ENCODE measurements at regions not wholly inside any gene's neighbourhood (a gene's known extent, or its start where the extent isn't known, plus 50 kb on each side); places are given as distances from the start of the nearest gene placed in this dataset.

GRCh38 chr1:244965185-244966030 is 101.1 kb upstream of the HNRNPU start:
- DNase-seq, result peak in 1 of 2 donors; percentile 51
- H3K27me3 ChIP-seq (ENCODE audit: control insufficient read depth, insufficient read depth, low read length), result no peaks in the 10 kb centered on the region

GRCh38 chr1:244964112-244964971 is 100.0 kb upstream of the HNRNPU start:
- peaks cover 32% of the 10 kb centered on the region for H3K4me1 ChIP-seq (ENCODE audit: control insufficient read depth, insufficient read depth, low read length)
- H3K9me3 ChIP-seq (ENCODE audit: control insufficient read depth, low read depth, low read length), result no peaks in the 10 kb centered on the region
- no peak overlapping the region for H3K4me3 ChIP-seq (ENCODE audit: low read length)
- H3K27ac ChIP-seq (ENCODE audit: low read length), result peak overlapping the region; percentile 92
- DNase-seq, result peak; percentile 76 to 89
- no peaks in the 10 kb centered on the region for H3K27me3 ChIP-seq (ENCODE audit: control insufficient read depth, insufficient read depth, low read length)
- WGBS (ENCODE audit: insufficient coverage, low lambda C conversion rate), result no CpG with 5 or more reads among the region's 11 CpGs
- no peaks in the 10 kb centered on the region for H3K36me3 ChIP-seq (ENCODE audit: control insufficient read depth, insufficient read depth, low read length)

More at GRCh38 chr1:244965185-244966030, 101.1 kb upstream of the HNRNPU start:
- Histone ChIP-seq H3K4me3 (ENCODE audit: low read length) (no peak overlapping the region), H3K4me1 (ENCODE audit: control insufficient read depth, insufficient read depth, low read length) (peaks cover 32% of the 10 kb centered on the region), H3K9me3 (ENCODE audit: control insufficient read depth, low read depth, low read length) (no peaks in the 10 kb centered on the region), H3K36me3 (ENCODE audit: control insufficient read depth, insufficient read depth, low read length) (no peaks in the 10 kb centered on the region), H3K27ac (ENCODE audit: low read length) (peak overlapping the region; percentile 92)
- 18% methylated on average over 1 of the region's 8 CpGs for WGBS (ENCODE audit: insufficient coverage, low lambda C conversion rate)

- H3K4me1 ChIP-seq (ENCODE audit: control insufficient read depth, insufficient read depth, low read length), result peaks cover 30% of the 10 kb centered on the region
- no peaks in the 10 kb centered on the region for H3K36me3 ChIP-seq (ENCODE audit: control insufficient read depth, insufficient read depth, low read length)
- H3K27me3 ChIP-seq (ENCODE audit: control insufficient read depth, insufficient read depth, low read length), result no peaks in the 10 kb centered on the region
- DNase-seq, result peak in 1 of 2 donors; percentile 32
- H3K27ac ChIP-seq (ENCODE audit: low read length), result peak overlapping the region; percentile 92
- no peaks in the 10 kb centered on the region for H3K9me3 ChIP-seq (ENCODE audit: control insufficient read depth, low read depth, low read length)
- 100% methylated on average over 2 of the region's 7 CpGs for WGBS (ENCODE audit: insufficient coverage, low lambda C conversion rate)
- no peak overlapping the region for H3K4me3 ChIP-seq (ENCODE audit: low read length)
Observed at GRCh38 chr1:244963231-244963826, 99.0 kb upstream of the HNRNPU start.

DNA sequence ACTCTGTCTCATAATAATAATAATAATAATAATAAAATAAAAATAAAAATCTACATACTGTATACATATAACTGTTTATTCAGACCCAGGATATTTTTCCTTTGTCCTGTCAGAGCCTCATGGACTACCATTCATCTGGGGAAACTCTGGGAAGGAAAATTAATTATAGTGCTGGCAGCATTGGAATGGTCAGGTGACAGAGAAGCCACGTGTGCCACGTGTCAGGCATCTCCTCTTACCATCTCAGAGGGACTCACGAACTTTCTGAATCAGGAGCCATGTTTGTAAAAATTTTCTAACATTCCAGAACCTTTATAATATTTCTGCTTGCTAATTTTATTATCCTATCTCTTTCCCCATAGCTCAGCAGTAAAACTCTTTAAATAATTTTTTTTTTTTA is 97.8 kb upstream of the HNRNPU start:
- H3K27me3 ChIP-seq (ENCODE audit: control insufficient read depth, insufficient read depth, low read length), result no peaks in the 10 kb centered on the region
- no peak overlapping the region for H3K4me3 ChIP-seq (ENCODE audit: low read length)
- 88% methylated on average over 3 of the region's 3 CpGs for WGBS (ENCODE audit: insufficient coverage, low lambda C conversion rate)
- no peak overlapping the region for H3K27ac ChIP-seq (ENCODE audit: low read length)
- DNase-seq, result no peak
- H3K9me3 ChIP-seq (ENCODE audit: control insufficient read depth, low read depth, low read length), result no peaks in the 10 kb centered on the region
- no peaks in the 10 kb centered on the region for H3K36me3 ChIP-seq (ENCODE audit: control insufficient read depth, insufficient read depth, low read length)
- H3K4me1 ChIP-seq (ENCODE audit: control insufficient read depth, insufficient read depth, low read length), result peaks cover 29% of the 10 kb centered on the region

DNA sequence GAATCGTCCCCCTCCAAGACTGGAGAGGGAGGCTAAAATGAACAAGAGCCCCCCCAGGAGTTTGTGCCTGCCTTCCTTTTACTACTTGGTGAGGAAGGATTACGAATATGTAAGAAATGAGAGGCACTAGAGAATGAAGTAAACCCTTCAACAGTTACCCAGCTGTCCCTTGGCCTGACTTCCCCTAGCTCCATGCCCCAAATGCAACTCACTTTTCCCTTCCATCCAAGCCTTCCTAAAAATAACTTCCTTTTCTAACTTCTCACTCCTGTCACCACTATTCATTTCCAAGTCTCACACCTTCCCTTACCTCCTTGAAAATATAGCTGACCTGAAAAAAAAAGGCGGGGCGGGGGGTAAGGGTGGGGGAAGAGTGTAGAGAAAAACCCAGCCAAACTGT is 96.6 kb upstream of the HNRNPU start:
- no peak for DNase-seq
- WGBS (ENCODE audit: insufficient coverage, low lambda C conversion rate), result no CpG with 5 or more reads among the region's 4 CpGs
- no peak overlapping the region for H3K27ac ChIP-seq (ENCODE audit: low read length)

DNA sequence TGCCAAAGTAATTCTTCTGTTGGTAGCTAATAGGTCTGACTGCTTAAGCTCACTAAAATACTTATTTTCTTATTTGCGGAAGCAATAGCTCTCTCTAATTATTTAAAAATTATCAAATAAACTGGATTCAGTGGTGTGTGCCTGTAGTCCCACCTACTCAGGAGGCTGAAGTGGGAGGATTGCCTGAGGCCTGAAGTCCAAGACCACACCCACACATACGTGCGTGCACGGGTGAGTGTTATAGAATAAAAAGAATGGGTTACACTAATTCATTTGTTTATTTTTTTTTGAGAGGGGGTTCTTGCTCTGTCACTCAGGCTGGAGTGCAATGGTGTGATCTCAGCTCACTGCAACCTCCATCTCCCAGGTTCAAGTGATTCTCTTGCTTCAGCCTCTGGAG is 94.2 kb upstream of the HNRNPU start:
- no peak for DNase-seq
- 100% methylated on average over 1 of the region's 4 CpGs for WGBS (ENCODE audit: insufficient coverage, low lambda C conversion rate)
- Histone ChIP-seq H3K4me1 (ENCODE audit: control insufficient read depth, insufficient read depth, low read length) (peaks cover 16% of the 10 kb centered on the region), H3K27ac (ENCODE audit: low read length) (no peak overlapping the region), H3K36me3 (ENCODE audit: control insufficient read depth, insufficient read depth, low read length) (no peaks in the 10 kb centered on the region), H3K9me3 (ENCODE audit: control insufficient read depth, low read depth, low read length) (no peaks in the 10 kb centered on the region), H3K27me3 (ENCODE audit: control insufficient read depth, insufficient read depth, low read length) (no peaks in the 10 kb centered on the region), H3K4me3 (ENCODE audit: low read length) (no peak overlapping the region)

More for the DNA sequence above, 96.6 kb upstream of the HNRNPU start:
- no peaks in the 10 kb centered on the region for H3K27me3 ChIP-seq (ENCODE audit: control insufficient read depth, insufficient read depth, low read length)
- no peaks in the 10 kb centered on the region for H3K9me3 ChIP-seq (ENCODE audit: control insufficient read depth, low read depth, low read length)
- H3K4me1 ChIP-seq (ENCODE audit: control insufficient read depth, insufficient read depth, low read length), result peaks cover 25% of the 10 kb centered on the region
- H3K4me3 ChIP-seq (ENCODE audit: low read length), result no peak overlapping the region
- H3K36me3 ChIP-seq (ENCODE audit: control insufficient read depth, insufficient read depth, low read length), result no peaks in the 10 kb centered on the region

DNA sequence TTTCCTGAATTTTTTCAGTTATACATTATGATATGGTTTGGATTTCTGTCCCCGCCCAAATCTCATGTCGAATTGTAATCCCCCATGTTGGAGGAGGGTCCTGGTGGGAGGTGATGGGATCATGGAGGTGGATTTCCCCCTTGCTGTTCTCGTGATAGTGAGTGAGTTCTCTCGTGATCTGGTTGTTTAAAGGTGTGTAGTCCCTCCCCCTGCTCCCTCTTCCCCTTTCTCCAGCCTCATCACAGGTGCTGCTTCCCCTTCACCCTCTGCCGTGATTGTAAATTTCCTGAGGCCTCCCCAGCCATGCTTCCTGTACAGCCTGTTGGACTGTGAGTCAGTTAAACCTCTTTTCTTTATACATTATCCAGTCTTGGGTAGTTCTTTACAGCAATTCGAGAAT is 93.2 kb upstream of the HNRNPU start:
- WGBS (ENCODE audit: insufficient coverage, low lambda C conversion rate), result 75% methylated on average over 1 of the region's 6 CpGs
- Histone ChIP-seq H3K27me3 (ENCODE audit: control insufficient read depth, insufficient read depth, low read length) (no peaks in the 10 kb centered on the region), H3K4me1 (ENCODE audit: control insufficient read depth, insufficient read depth, low read length) (peaks cover 18% of the 10 kb centered on the region), H3K9me3 (ENCODE audit: control insufficient read depth, low read depth, low read length) (no peaks in the 10 kb centered on the region), H3K36me3 (ENCODE audit: control insufficient read depth, insufficient read depth, low read length) (no peaks in the 10 kb centered on the region), H3K27ac (ENCODE audit: low read length) (no peak overlapping the region), H3K4me3 (ENCODE audit: low read length) (no peak overlapping the region)
- DNase-seq, result peak in 1 of 2 donors; percentile 30

- Histone ChIP-seq H3K27ac (ENCODE audit: low read length) (no peak overlapping the region), H3K36me3 (ENCODE audit: control insufficient read depth, insufficient read depth, low read length) (no peaks in the 10 kb centered on the region), H3K4me3 (ENCODE audit: low read length) (no peak overlapping the region), H3K27me3 (ENCODE audit: control insufficient read depth, insufficient read depth, low read length) (no peaks in the 10 kb centered on the region), H3K9me3 (ENCODE audit: control insufficient read depth, low read depth, low read length) (no peaks in the 10 kb centered on the region), H3K4me1 (ENCODE audit: control insufficient read depth, insufficient read depth, low read length) (peaks cover 20% of the 10 kb centered on the region)
- no peak for DNase-seq
- no CpG with 5 or more reads among the region's 6 CpGs for WGBS (ENCODE audit: insufficient coverage, low lambda C conversion rate)
Observed at GRCh38 chr1:244957122-244957521, 92.8 kb upstream of the HNRNPU start.

GRCh38 chr1:244955661-244956060 is 91.3 kb upstream of the HNRNPU start:
- Histone ChIP-seq H3K27me3 (ENCODE audit: control insufficient read depth, insufficient read depth, low read length) (no peaks in the 10 kb centered on the region), H3K4me1 (ENCODE audit: control insufficient read depth, insufficient read depth, low read length) (peaks cover 24% of the 10 kb centered on the region), H3K9me3 (ENCODE audit: control insufficient read depth, low read depth, low read length) (no peaks in the 10 kb centered on the region), H3K36me3 (ENCODE audit: control insufficient read depth, insufficient read depth, low read length) (no peaks in the 10 kb centered on the region), H3K4me3 (ENCODE audit: low read length) (no peak overlapping the region), H3K27ac (ENCODE audit: low read length) (no peak overlapping the region)
- WGBS (ENCODE audit: insufficient coverage, low lambda C conversion rate), result no CpG with 5 or more reads among the region's 5 CpGs
- DNase-seq, result no peak

DNA sequence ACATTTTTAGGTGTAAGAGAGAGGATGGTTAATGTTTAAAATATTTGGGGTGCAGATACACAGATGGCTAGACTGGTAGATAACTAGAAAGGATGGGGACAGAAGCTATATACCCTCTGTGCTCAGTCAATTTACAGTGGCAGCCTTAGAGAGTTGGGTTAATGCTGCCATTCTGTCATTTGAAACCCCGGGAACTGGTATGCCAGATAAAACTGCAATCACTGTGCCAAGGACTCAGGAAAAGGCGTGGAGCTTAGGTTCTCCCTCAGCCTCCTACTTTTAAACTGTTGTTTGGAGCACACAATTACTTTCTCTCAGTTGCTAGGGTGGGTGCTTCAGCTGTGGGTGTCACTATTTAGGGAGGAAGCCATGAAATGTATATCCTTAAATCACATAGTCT is 90.0 kb upstream of the HNRNPU start:
- no peaks in the 10 kb centered on the region for H3K36me3 ChIP-seq (ENCODE audit: control insufficient read depth, insufficient read depth, low read length)
- H3K9me3 ChIP-seq (ENCODE audit: control insufficient read depth, low read depth, low read length), result no peaks in the 10 kb centered on the region
- H3K4me1 ChIP-seq (ENCODE audit: control insufficient read depth, insufficient read depth, low read length), result peaks cover 24% of the 10 kb centered on the region
- H3K4me3 ChIP-seq (ENCODE audit: low read length), result no peak overlapping the region
- no peak overlapping the region for H3K27ac ChIP-seq (ENCODE audit: low read length)
- no peaks in the 10 kb centered on the region for H3K27me3 ChIP-seq (ENCODE audit: control insufficient read depth, insufficient read depth, low read length)
- no CpG with 5 or more reads among the region's 2 CpGs for WGBS (ENCODE audit: insufficient coverage, low lambda C conversion rate)
- no peak for DNase-seq

Data from large intestine (tissue), 3 donors.